ENCODE measurements at regions not wholly inside any gene's neighbourhood (a gene's known extent, or its start where the extent isn't known, plus 50 kb on each side); places are given as distances from the start of the nearest gene placed in this dataset. TPM values are rescaled to one million over a fixed set of nuclear protein-coding genes. Genes with fewer than 3 reads are reported as not detected.

Small RNAs in the stretch of these regions (small RNA-seq; reads per million reads assigned to genes)
- not detected for gene SNRPCP16
